ENCODE measurements at regions not wholly inside any gene's neighbourhood (a gene's known extent, or its start where the extent isn't known, plus 50 kb on each side); places are given as distances from the start of the nearest gene placed in this dataset. TPM values are rescaled to one million over a fixed set of nuclear protein-coding genes. Genes with fewer than 3 reads are reported as not detected.
"Not testable (repeated sequence)": the region's sequence is repeated elsewhere in the genome, so short reads cannot be mapped to it uniquely, and the experiment has no call there.

DNA sequence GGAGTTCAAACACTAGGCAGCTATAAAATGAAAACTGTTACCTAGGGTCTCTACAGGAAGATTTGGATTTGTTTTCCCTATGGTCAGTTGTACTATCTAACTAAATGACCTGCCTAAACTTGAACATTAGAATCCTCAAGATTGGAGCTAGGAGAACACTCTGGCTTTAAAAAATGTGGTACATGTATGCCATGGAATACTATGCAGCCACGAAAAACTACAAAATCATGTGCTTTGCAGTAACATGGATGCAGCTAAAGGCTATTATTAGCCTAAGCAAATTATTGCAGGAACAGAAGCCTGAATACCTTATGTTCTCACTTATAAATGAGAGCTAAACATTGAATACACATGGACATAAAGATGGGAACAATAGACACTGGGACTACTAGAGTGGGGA is 87.1 kb upstream of the MAGI2 start:
- no peak for DNase-seq

GRCh38 chr7:79534128-79534527 is 80.7 kb upstream of the MAGI2 start:
- DNase-seq, result no peak

GRCh38 chr7:79531905-79532664 is 78.6 kb upstream of the MAGI2 start:
- no peak for DNase-seq

- DNase-seq, result no peak
These were observed 77.6 kb upstream of the MAGI2 start for GRCh38 chr7:79531116-79531515.

GRCh38 chr7:79529881-79530235 is 76.4 kb upstream of the MAGI2 start:
- DNase-seq, result no peak

DNA sequence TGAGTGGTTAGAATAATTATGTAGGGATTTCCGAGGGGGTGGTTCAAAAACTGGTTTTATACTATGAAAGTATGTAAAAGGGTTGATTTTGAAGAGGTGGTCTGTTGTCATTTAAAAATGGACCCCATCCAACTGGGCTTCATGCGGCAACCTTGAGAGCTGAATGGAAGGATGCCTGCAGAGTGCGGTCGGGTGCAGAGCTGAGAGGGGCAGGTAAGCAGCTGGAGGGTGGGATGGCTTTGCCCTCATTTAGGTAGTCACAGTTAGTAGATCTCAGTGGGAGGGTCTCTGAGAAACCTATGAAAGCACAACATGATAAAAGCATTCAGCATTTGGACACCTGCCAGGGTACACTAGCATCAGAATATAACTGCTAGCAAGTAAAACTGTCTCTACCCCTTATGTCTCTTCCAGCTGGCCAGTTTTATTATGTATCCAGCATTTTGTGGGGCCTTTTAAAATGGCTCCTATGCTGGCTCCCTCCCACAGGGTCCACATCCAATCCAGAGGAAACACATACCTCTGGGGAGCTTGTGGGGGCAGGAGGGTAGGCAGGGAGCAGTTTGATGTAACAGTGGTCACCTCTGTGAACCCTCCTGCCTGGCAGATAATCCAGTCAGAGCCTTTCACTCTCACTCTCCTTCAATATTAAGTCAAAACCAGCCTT is 75.9 kb upstream of the MAGI2 start:
- DNase-seq, result no peak

GRCh38 chr7:79528421-79528820 is 75.0 kb upstream of the MAGI2 start:
- DNase-seq, result no peak

DNA sequence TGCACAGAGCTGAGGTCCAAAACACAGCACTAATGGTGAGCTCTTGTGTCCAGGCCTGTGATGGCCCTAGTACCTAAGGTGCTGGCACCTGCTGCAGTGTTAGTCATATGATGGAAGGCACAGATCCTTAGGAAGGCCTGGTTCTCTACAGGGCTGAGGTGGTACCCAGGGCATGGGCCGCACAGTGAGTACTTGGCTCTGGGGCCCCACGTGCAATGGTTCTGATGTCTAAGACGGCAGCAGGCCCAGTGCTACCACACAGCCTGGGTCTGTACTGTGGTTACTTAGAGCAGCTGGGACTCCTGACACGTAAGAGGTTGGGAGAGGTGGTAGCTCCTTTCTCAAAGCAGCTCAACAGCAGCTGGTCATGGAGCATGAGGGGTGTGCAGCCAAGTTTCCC is 70.6 kb upstream of the MAGI2 start:
- DNase-seq, result no peak

DNA sequence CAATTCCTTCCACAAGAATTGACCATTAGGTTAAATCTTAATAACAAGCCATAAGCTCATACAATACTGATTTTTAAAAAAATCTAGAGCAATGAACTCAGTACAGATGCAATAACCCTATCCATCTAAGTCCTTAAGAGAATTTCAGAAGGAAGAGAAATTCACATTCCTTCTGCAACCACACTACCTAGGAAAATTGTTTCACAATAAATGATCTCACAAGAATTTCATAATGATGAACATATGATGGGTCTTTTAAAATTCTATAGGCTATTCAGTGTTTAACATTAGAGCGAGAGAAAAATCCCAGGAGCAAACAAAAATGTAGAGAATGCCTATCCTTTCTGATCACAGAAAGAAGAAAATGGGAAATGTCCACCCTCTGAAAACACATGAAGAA is 70.0 kb upstream of the MAGI2 start:
- DNase-seq, result no peak

- no peak for DNase-seq
These were observed 67.1 kb upstream of the MAGI2 start for GRCh38 chr7:79520543-79520942.

GRCh38 chr7:79515358-79515757 is 61.9 kb upstream of the MAGI2 start:
- no peak for DNase-seq

- no peak for DNase-seq
These were observed 59.8 kb upstream of the MAGI2 start for GRCh38 chr7:79513261-79513660.

GRCh38 chr7:79512261-79512660 is 58.8 kb upstream of the MAGI2 start:
- DNase-seq, result no peak

DNA sequence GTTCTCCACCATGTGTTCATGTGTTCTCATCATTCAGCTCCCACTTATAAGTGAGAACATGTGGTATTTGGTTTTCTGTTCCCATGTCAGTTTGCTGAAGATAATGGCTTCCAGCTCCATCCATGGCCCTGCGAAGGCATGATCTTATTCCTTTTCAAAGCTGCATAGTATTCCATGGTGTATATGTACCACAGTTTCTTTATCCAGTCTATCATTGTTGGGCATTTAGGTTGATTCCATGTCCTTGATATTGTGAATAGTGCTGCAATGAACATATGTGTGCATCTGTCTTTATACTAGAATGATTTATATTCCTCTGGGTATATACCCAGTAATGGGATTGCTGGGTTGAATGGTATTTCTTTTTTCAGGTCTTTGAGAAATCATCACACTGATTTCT is 57.6 kb upstream of the MAGI2 start:
- not testable (repeated sequence) for DNase-seq

DNA sequence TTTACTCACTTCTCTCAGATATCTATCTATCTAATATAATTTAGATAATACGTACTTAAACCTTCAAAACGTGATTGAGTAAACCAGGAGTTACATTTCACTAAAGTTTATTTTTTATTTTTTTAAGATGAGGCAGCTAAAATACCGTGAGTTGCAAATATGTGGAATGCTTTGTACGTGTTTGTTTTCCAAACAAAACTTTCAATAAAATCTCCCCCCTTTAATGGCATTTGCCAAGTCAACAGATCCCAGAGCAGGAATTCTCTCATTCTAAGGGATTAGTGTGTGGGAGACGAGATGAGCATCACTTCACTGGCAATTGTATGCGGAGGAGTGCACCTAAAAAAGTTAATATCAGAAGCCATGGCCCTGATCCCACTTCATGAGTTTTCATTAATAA is 53.7 kb upstream of the MAGI2 start:
- no peak for DNase-seq

DNA sequence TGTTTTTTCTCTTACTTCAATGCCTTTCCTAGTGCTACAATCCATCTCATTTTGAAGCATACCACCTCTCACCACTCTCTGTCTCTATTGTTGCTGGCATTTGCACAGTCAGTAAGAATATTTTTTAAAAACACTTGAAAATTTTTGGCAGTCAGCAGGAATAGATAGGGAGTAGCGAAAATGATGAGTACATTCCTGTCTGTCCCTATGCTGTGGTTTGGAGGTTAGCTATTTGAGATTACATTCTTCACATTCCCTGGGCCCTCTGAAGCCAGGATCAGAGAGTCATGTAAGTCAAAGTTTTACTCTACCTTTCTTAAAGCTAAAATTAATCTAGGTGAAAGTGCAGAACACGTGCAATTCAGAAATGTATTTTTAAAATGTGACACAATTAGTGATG is 53.0 kb upstream of the MAGI2 start:
- no peak for DNase-seq

- DNase-seq, result peak; percentile 23
These were observed 51.3 kb upstream of the MAGI2 start for GRCh38 chr7:79504607-79505389.

Small RNA genes in the stretch of these regions (small RNA-seq; reads per million reads assigned to genes)
- not detected for gene RNA5SP234
- gene RNU6-849P, result not detected
